ENCODE measurements at regions not wholly inside any gene's neighbourhood (a gene's known extent, or its start where the extent isn't known, plus 50 kb on each side); places are given as distances from the start of the nearest gene placed in this dataset.

DNA sequence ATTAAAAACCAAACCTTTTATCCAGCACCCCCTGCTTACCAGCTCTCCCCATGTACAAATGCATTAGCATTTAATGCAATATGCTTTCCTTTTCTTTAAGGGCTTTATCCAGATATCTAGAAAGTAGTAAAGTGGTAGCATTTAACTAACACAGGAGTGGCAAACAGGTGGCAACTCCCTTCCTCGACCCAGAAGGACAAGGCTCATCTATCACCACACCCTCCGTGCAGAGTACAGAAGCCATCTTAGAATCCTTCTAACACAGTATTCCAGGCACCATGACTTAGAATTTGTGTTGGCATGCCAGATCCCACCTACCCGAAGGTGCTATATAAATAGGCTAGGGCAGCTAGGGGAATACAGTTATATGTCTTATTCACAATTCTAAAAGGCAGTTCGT lies 148.6 kb upstream of the NSMCE3 start:
- no peak for TF ChIP-seq POLR2A (IDR thresholded peaks at IDR 0.05)
- TF ChIP-seq, protein P1, sequence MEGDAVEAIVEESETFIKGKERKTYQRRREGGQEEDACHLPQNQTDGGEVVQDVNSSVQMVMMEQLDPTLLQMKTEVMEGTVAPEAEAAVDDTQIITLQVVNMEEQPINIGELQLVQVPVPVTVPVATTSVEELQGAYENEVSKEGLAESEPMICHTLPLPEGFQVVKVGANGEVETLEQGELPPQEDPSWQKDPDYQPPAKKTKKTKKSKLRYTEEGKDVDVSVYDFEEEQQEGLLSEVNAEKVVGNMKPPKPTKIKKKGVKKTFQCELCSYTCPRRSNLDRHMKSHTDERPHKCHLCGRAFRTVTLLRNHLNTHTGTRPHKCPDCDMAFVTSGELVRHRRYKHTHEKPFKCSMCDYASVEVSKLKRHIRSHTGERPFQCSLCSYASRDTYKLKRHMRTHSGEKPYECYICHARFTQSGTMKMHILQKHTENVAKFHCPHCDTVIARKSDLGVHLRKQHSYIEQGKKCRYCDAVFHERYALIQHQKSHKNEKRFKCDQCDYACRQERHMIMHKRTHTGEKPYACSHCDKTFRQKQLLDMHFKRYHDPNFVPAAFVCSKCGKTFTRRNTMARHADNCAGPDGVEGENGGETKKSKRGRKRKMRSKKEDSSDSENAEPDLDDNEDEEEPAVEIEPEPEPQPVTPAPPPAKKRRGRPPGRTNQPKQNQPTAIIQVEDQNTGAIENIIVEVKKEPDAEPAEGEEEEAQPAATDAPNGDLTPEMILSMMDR (IDR thresholded peaks at IDR 0.05) = no peak

Measured in sigmoid colon (tissue), 3 donors.